HEK293T (cell line): ENCODE measurements at regions not wholly inside any gene's neighbourhood (a gene's known extent, or its start where the extent isn't known, plus 50 kb on each side); places are given as distances from the start of the nearest gene placed in this dataset.

Experiments
- CTCF ChIA-PET: fragments of 350-600 bp; formaldehyde crosslinking; extraction: SDS; loops from one replicate; lab custom pipeline; 2021; ENCODE audit warnings: antibody characterized with exemption, inconsistent platforms; lab: Yijun Ruan, JAX
- POLR2A ChIA-PET: fragments of 350-600 bp; formaldehyde crosslinking; extraction: SDS; loops from one replicate; lab custom pipeline; 2020; ENCODE audit warnings: antibody characterized with exemption, inconsistent platforms; lab: Yijun Ruan, JAX
- DNase-seq: peaks from one replicate; pipeline ENCODE4 v3.0.0; 2012; ENCODE audit warnings: mixed read lengths; ENCODE audit errors: extremely low spot score
- ARNT ChIP-seq: fragments of 450-650 bp; IDR thresholded peaks from 2 replicates; pipeline ENCODE4 v1.6.1; 2017; ENCODE audit warnings: mild to moderate bottlenecking
- BHLHE40 ChIP-seq: fragments of 450-650 bp; IDR thresholded peaks from 2 replicates; pipeline ENCODE4 v1.6.1; 2016; ENCODE audit warnings: mild to moderate bottlenecking, moderate library complexity, borderline replicate concordance
- CTBP1 ChIP-seq: fragments of 450-650 bp; IDR thresholded peaks from 2 replicates; pipeline ENCODE4 v1.6.1; 2016; ENCODE audit warnings: borderline replicate concordance
- ELF4 ChIP-seq: fragments of 450-650 bp; IDR thresholded peaks from 2 replicates; pipeline ENCODE4 v1.6.1; 2017; ENCODE audit warnings: antibody characterized with exemption
- FOXA1 ChIP-seq: fragments of 450-650 bp; IDR thresholded peaks from 2 replicates; pipeline ENCODE4 v1.6.1; 2016; ENCODE audit warnings: mild to moderate bottlenecking
- FOXK2 ChIP-seq: fragments of 450-650 bp; IDR thresholded peaks from 2 replicates; pipeline ENCODE4 v1.6.1; 2016; ENCODE audit warnings: mild to moderate bottlenecking
- FOXM1 ChIP-seq: fragments of 450-650 bp; IDR thresholded peaks from 2 replicates; pipeline ENCODE4 v1.6.1; 2017; ENCODE audit warnings: mild to moderate bottlenecking, borderline replicate concordance
- HDGF ChIP-seq: fragments of 450-650 bp; IDR thresholded peaks from 2 replicates; pipeline ENCODE4 v1.6.1; 2017; ENCODE audit warnings: antibody characterized with exemption, borderline replicate concordance
- L3MBTL2 ChIP-seq: fragments of 450-650 bp; conservative IDR thresholded peaks from 2 replicates; pipeline ENCODE4 v1.6.1; 2016; ENCODE audit warnings: mild to moderate bottlenecking
- LEF1 ChIP-seq: fragments of 450-650 bp; IDR thresholded peaks from 2 replicates; pipeline ENCODE4 v1.6.1; 2017; ENCODE audit warnings: mild to moderate bottlenecking, borderline replicate concordance
- NFRKB ChIP-seq: fragments of 450-650 bp; IDR thresholded peaks from 2 replicates; pipeline ENCODE4 v1.6.1; 2016; ENCODE audit warnings: mild to moderate bottlenecking, moderate library complexity
- PKNOX1 ChIP-seq: fragments of 450-650 bp; IDR thresholded peaks from 2 replicates; pipeline ENCODE4 v1.6.1; 2016
- SP1 ChIP-seq: fragments of 450-650 bp; IDR thresholded peaks from 2 replicates; pipeline ENCODE4 v1.6.1; 2017
- SUZ12 ChIP-seq: fragments of 450-650 bp; IDR thresholded peaks from 2 replicates; pipeline ENCODE4 v1.6.1; 2016; ENCODE audit warnings: mild to moderate bottlenecking
- TARDBP ChIP-seq: fragments of 450-650 bp; IDR thresholded peaks from 2 replicates; pipeline ENCODE4 v1.6.1; 2016
- ZNF384 ChIP-seq: fragments of 450-650 bp; IDR thresholded peaks from 2 replicates; pipeline ENCODE4 v1.6.1; 2016

GRCh38 chr13:104404325-104404724 lies 1338.1 kb upstream of the SLC10A2 start:
- ChIA-PET POLR2A (no interaction called here), CTCF (no interaction called here)
- TF ChIP-seq FOXK2, result no peak
- no peak for TF ChIP-seq NFRKB
- no peak for DNase-seq

GRCh38 chr13:104389691-104390090 lies 1323.5 kb upstream of the SLC10A2 start:
- POLR2A ChIA-PET, result no interaction called here
- TF ChIP-seq FOXM1 (no peak), ARNT (no peak), TARDBP (no peak), SUZ12 (no peak), L3MBTL2 (no peak), FOXA1 (no peak), NFRKB (no peak), BHLHE40 (no peak), PKNOX1 (no peak), LEF1 (no peak), FOXK2 (no peak), SP1 (no peak), CTBP1 (no peak), HDGF (no peak), ZNF384 (no peak)
- CTCF ChIA-PET, result no interaction called here
- no peak for DNase-seq

GRCh38 chr13:104387510-104387909 lies 1321.3 kb upstream of the SLC10A2 start:
- no peak for DNase-seq
- ChIA-PET POLR2A (no interaction called here), CTCF (no interaction called here)
- TF ChIP-seq NFRKB (no peak), HDGF (no peak), ARNT (no peak), FOXA1 (no peak), FOXK2 (no peak), CTBP1 (no peak), FOXM1 (no peak), TARDBP (no peak), L3MBTL2 (no peak), BHLHE40 (no peak)

- POLR2A ChIA-PET, result no interaction called here
- CTCF ChIA-PET, result no interaction called here
- TF ChIP-seq L3MBTL2 (no peak), LEF1 (no peak), ELF4 (no peak), FOXK2 (no peak), SUZ12 (no peak), FOXM1 (no peak), BHLHE40 (no peak), SP1 (no peak), PKNOX1 (no peak), NFRKB (no peak), CTBP1 (no peak), ARNT (no peak), TARDBP (no peak), FOXA1 (no peak), HDGF (no peak), ZNF384 (no peak)
- DNase-seq, result no peak
These were observed 1319.2 kb upstream of the SLC10A2 start for GRCh38 chr13:104385404-104385803.

GRCh38 chr13:104382951-104383350 lies 1316.7 kb upstream of the SLC10A2 start:
- TF ChIP-seq PKNOX1, result no peak
- TF ChIP-seq TARDBP, result no peak
- no peak for TF ChIP-seq SP1
- TF ChIP-seq BHLHE40, result no peak
- no peak for DNase-seq
- ChIA-PET POLR2A (no interaction called here), CTCF (no interaction called here)

GRCh38 chr13:104376588-104376987 lies 1310.4 kb upstream of the SLC10A2 start:
- TF ChIP-seq TARDBP, result no peak
- TF ChIP-seq ARNT, result no peak
- no peak for TF ChIP-seq FOXA1
- no peak for TF ChIP-seq NFRKB
- TF ChIP-seq BHLHE40, result no peak
- TF ChIP-seq LEF1, result no peak
- no peak for TF ChIP-seq SP1
- TF ChIP-seq HDGF, result no peak
- no peak for TF ChIP-seq ZNF384
- no peak for TF ChIP-seq FOXK2
- no peak for TF ChIP-seq L3MBTL2
- no peak for TF ChIP-seq CTBP1
- no peak for TF ChIP-seq SUZ12
- TF ChIP-seq FOXM1, result no peak
- no peak for TF ChIP-seq PKNOX1
- TF ChIP-seq ELF4, result no peak
- CTCF ChIA-PET, result no interaction called here
- POLR2A ChIA-PET, result no interaction called here
- no peak for DNase-seq
